H1 (cell line): ENCODE measurements at regions not wholly inside any gene's neighbourhood (a gene's known extent, or its start where the extent isn't known, plus 50 kb on each side); places are given as distances from the start of the nearest gene placed in this dataset.

ENCODE experiments used
- CEBPB ChIP-seq: IDR thresholded peaks from 2 replicates; pipeline ENCODE4 v1.6.1; 2012; ENCODE audit warnings: low read depth, low read length
- CHD7 ChIP-seq: fragments of 300-600 bp; sonication (generic); IDR thresholded peaks from 2 replicates; pipeline ENCODE4 v1.7.1; 2012; ENCODE audit warnings: low read length, moderate library complexity, mild to moderate bottlenecking, inconsistent platforms; ENCODE audit not compliant: insufficient replicate concordance
- CTCF ChIP-seq, 3 experiments: IDR thresholded peaks; 1 replicate in 2 of 3; 2 replicates in 1 of 3; pipeline versions ENCODE4 v1.5.1 to v1.6.1; 2011; ENCODE audit warnings: low read length in 3 of 3, mild to moderate bottlenecking in 3 of 3, inconsistent platforms in 2 of 3, low read depth in 1 of 3, moderate library complexity in 1 of 3; ENCODE audit not compliant: insufficient read depth in 1 of 3; ENCODE audit errors: control extremely low read depth in 1 of 3
- EGR1 ChIP-seq: IDR thresholded peaks from 2 replicates; pipeline ENCODE4 v1.6.1; 2011; ENCODE audit warnings: low read depth, low read length, borderline replicate concordance
- KDM1A ChIP-seq: fragments of 200-600, 300-600 bp; sonication (generic); IDR thresholded peaks from 2 replicates; pipeline ENCODE4 v1.7.1; 2016; ENCODE audit warnings: mild to moderate bottlenecking, low read length, borderline replicate concordance
- KDM4A ChIP-seq: IDR thresholded peaks from one replicate; pipeline ENCODE4 v1.7.1; 2012; ENCODE audit warnings: low read depth, mild to moderate bottlenecking, moderate library complexity, low read length, inconsistent platforms; ENCODE audit not compliant: severe bottlenecking
- RBBP5 ChIP-seq: IDR thresholded peaks from 2 replicates; pipeline ENCODE4 v1.7.1; 2012; ENCODE audit warnings: low read depth, mild to moderate bottlenecking, inconsistent platforms, low read length, moderate library complexity, borderline replicate concordance
- SP1 ChIP-seq: IDR thresholded peaks from 2 replicates; pipeline ENCODE4 v1.6.1; 2011; ENCODE audit warnings: low read depth, low read length
- TAF1 ChIP-seq: IDR thresholded peaks from 2 replicates; pipeline ENCODE4 v1.6.1; 2011; ENCODE audit warnings: mild to moderate bottlenecking, low read depth, low read length
- TEAD4 ChIP-seq: IDR thresholded peaks from 2 replicates; pipeline ENCODE4 v1.6.1; 2012; ENCODE audit warnings: low read depth, low read length, inconsistent platforms, mixed read lengths

GRCh38 chr13:21304256-21304655 is 127.8 kb downstream of the MRPL57 start (continued):
- TF ChIP-seq CHD7 (no peak), TEAD4 (no peak), SP1 (no peak), KDM1A (no peak), RBBP5 (no peak), TAF1 (no peak), KDM4A (no peak), EGR1 (no peak), CEBPB (no peak), CTCF (IDR thresholded peaks at IDR 0.05; ENCODE audit: control extremely low read depth in 1 of 3, insufficient read depth in 1 of 3, low read depth in 1 of 3, low read length in 3 of 3) (no peak)
